Peyer's patch (tissue), 4 donors: ENCODE measurements at regions not wholly inside any gene's neighbourhood (a gene's known extent, or its start where the extent isn't known, plus 50 kb on each side); places are given as distances from the start of the nearest gene placed in this dataset.
A peak's percentile ranks its signal among the peaks of the same experiment; 100 is the strongest.

Experiments
- DNase-seq, 3 donors: peaks; one replicate each; pipeline ENCODE4 v3.0.0-alpha.2; 2017 to 2019
- H3K27ac ChIP-seq, 4 donors: fragments of 200-600 bp; sonication (generic); one replicate each; pipeline ENCODE4 v1.5.1; 2016 to 2019
- H3K27me3 ChIP-seq, 2 donors: fragments of 200-600 bp; sonication (generic); one replicate each; pipeline ENCODE4 v1.5.1; 2019
- H3K36me3 ChIP-seq, 3 donors: fragments of 200-600 bp; sonication (generic); one replicate each; pipeline ENCODE4 v1.5.1; 2016 to 2019
- H3K4me1 ChIP-seq, 4 donors: fragments of 200-600 bp; sonication (generic); one replicate each; pipeline ENCODE4 v1.5.1; 2016 to 2019
- H3K4me3 ChIP-seq, 4 donors: fragments of 200-600 bp; sonication (generic); 1 replicate in 3 of 4; 2 replicates in 1 of 4; pipeline ENCODE4 v1.5.1; 2016 to 2019; ENCODE audit warnings: mild to moderate bottlenecking in 1 of 4
- H3K9me3 ChIP-seq, 4 donors: fragments of 200-600 bp; sonication (generic); one replicate each; pipeline ENCODE4 v1.5.1; 2016 to 2019; ENCODE audit warnings: mild to moderate bottlenecking in 1 of 4
- POLR2A ChIP-seq, 2 donors: fragments of 450-650 bp; IDR thresholded peaks; one replicate each; pipeline ENCODE4 v1.5.1; 2017; ENCODE audit warnings: antibody characterized with exemption in 2 of 2, mild to moderate bottlenecking in 2 of 2, moderate library complexity in 2 of 2
- TF ChIP-seq, protein P1 (sequence below), 6 experiments: fragments of 450-650 bp in 4 of 6; fragments of 200-600 bp in 2 of 6; sonication (generic) in 1 of 6; IDR thresholded peaks; one replicate each; pipeline ENCODE4 v1.5.1; 2017 to 2019; ENCODE audit warnings: antibody characterized with exemption in 6 of 6, mild to moderate bottlenecking in 3 of 6, moderate library complexity in 1 of 6

DNA sequence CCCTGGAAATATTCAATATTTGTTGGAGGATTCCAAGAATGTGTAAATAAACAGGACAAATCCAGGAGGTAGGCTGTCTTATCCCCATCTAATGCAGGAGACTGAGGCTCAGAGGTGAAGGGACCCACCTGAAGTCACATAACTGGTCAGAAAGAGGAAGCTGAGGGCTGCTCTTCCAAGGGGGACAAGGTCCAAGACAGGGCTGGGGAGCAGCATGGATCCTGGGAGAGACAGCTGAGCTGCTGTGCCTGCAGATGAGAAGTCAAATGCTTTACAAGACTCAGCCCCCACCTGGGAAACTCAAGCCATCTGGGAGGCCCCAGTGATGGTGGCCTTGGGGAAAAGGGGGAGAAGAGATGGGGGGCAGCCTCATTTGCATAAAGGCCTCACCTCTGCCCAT is 224.4 kb downstream of the PTPRU start:
- Histone ChIP-seq H3K4me1 (no peaks in the 10 kb centered on the region), H3K36me3 (no peaks in the 10 kb centered on the region), H3K9me3 (peaks cover 0 to 4% (median 0%) of the 10 kb centered on the region in 4 donors), H3K4me3 (no peak overlapping the region), H3K27ac (no peak overlapping the region), H3K27me3 (no peaks in the 10 kb centered on the region)
- DNase-seq: no peak
- TF ChIP-seq POLR2A (IDR thresholded peaks at IDR 0.05): no peak
- TF ChIP-seq, protein P1, sequence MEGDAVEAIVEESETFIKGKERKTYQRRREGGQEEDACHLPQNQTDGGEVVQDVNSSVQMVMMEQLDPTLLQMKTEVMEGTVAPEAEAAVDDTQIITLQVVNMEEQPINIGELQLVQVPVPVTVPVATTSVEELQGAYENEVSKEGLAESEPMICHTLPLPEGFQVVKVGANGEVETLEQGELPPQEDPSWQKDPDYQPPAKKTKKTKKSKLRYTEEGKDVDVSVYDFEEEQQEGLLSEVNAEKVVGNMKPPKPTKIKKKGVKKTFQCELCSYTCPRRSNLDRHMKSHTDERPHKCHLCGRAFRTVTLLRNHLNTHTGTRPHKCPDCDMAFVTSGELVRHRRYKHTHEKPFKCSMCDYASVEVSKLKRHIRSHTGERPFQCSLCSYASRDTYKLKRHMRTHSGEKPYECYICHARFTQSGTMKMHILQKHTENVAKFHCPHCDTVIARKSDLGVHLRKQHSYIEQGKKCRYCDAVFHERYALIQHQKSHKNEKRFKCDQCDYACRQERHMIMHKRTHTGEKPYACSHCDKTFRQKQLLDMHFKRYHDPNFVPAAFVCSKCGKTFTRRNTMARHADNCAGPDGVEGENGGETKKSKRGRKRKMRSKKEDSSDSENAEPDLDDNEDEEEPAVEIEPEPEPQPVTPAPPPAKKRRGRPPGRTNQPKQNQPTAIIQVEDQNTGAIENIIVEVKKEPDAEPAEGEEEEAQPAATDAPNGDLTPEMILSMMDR (IDR thresholded peaks at IDR 0.05): no peak

DNA sequence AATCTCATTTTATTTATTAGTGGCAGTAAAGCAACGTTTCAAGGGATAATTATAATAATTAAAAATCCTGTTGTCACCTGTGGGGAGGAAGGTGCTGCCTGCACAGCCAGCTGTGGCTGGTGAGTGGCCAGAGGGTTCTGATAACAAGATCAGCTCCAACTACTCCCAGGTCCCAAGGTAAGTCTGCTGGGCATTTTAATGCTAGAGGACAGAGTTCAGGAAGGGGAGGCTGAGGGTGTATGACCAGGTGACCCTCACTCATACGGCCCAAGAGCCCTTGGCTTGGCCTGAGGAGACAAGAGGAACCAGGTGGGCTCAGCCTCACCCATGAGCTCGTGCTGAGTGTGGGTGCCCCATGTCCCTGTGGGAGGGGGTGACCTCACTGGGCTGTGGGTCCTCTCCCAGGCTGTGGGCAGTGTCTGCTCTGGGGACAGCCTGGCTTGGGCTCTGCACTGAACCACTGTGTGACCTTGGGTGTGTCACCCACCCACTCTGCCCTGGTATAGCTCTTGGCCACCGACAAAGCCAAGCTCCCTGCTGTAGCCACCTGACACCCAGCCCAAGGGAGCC is 223.8 kb downstream of the PTPRU start:
- no peaks in the 10 kb centered on the region for H3K4me1 ChIP-seq
- no peaks in the 10 kb centered on the region for H3K27me3 ChIP-seq
- H3K27ac ChIP-seq: no peak overlapping the region
- peak in 2 of 3 donors; percentile 33 for DNase-seq
- H3K36me3 ChIP-seq: no peaks in the 10 kb centered on the region
- H3K4me3 ChIP-seq: no peak overlapping the region
- H3K9me3 ChIP-seq: peaks cover 0 to 4% (median 0%) of the 10 kb centered on the region in 4 donors
- no peak for TF ChIP-seq POLR2A (IDR thresholded peaks at IDR 0.05)
- TF ChIP-seq, protein P1 (IDR thresholded peaks at IDR 0.05): no peak

DNA sequence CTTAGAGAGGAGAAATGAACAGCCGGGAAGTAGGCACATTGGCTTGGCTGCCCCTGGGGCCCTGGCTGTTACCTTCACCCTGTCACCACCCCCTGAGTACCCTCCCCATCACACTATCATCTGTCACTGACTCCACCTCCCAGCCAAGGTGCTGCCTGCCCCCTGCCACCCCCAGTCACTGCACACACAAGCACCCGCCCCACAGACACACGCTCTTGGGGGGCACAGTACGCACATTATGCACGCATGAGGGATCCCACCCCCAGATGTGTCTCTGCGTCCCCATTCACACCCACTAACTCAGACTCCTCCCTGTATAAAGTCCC is 223.3 kb downstream of the PTPRU start:
- Histone ChIP-seq H3K9me3 (no peaks in the 10 kb centered on the region), H3K27me3 (no peaks in the 10 kb centered on the region), H3K4me3 (no peak overlapping the region), H3K4me1 (no peaks in the 10 kb centered on the region), H3K27ac (no peak overlapping the region), H3K36me3 (no peaks in the 10 kb centered on the region)
- no peak for TF ChIP-seq POLR2A (IDR thresholded peaks at IDR 0.05)
- TF ChIP-seq, protein P1 (IDR thresholded peaks at IDR 0.05): no peak
- DNase-seq: peak in 1 of 3 donors; percentile 11

DNA sequence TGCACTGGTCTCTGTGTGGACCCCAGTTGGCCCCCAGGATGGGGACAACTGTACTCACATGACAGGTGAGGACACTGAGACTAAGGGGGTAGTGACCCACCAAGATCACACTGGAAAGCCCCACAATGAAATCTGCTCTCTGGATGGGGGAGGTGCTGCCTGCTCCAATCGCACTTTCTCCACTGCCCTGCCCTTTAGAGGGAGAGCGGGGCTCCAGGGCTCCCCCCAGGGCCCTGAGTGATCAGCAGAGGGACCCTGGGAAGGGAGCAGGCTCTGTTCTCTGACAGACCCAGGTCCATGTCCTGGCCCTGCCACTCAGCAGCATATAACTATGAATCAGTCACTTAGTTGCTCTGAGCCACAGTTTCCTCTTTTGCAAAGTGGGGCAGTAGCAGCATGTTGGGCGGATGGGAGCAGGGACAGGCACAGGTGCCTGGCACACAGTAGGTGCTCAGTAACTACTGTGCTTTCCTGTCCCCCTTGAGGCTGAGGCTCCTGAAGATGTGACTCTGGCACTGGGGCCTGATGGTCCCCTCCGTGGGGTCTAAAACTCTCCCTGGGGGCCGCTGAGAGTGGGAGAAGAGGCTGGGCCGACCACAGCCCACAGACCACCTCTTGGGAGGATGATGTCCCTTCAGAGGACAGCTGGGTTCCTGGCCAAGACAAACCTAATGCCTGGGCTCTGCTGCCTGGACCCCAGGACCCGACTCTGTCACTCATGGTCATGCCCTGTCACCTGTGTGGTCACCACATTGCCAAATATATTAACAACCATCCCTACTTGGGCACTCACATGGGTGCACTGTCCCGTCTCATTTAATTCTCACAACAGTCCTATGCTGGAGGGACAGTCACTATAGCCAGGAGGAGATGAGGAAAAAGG is 222.7 kb downstream of the PTPRU start:
- DNase-seq: no peak
- Histone ChIP-seq H3K4me1 (no peaks in the 10 kb centered on the region), H3K36me3 (no peaks in the 10 kb centered on the region), H3K27ac (no peak overlapping the region), H3K4me3 (no peak overlapping the region), H3K9me3 (no peaks in the 10 kb centered on the region), H3K27me3 (no peaks in the 10 kb centered on the region)
- TF ChIP-seq, protein P1 (IDR thresholded peaks at IDR 0.05): no peak
- no peak for TF ChIP-seq POLR2A (IDR thresholded peaks at IDR 0.05)

DNA sequence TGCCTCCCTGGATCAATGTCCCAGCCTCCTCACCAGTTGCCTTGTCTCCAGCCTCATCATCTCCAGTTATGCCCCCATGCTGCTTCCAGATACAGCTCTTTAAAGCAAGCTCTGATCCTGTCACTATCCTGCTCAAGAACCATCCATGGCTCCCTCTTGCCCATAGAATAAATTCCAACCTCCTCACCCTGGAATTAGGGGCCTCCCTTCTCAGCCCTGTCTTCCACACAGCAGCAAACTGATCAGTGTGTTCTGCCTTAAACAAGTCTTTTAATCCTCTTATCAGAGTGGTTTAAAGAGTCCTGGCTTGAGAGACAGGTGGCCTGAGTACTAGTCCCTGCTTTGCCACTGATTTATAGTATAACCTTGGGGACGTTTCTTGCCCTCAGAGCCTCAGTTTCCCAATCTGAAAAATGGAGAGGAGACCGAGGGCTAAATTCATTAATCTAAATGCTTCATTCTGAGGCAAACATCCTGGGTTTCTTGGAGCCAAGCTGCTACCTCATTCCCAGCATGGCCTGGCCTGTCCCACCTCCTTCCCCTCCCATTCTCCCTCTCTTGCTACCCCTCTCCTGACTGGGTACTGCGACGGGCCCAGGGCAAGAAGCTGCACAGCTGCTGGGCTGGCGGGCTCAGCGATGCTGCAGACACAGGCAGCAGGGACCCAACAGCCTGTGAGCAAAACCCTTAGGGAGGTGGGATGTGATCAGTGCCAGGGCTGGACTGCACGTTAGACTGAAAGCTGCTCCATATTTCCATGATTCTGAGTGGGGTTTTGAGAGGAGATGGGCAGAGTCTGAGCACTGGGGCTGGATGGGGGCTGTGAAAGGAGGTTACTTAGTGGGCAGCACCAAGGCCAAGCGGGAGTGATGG is 221.4 kb downstream of the PTPRU start:
- no peak for DNase-seq
- no peaks in the 10 kb centered on the region for H3K27me3 ChIP-seq

More for the DNA sequence above, 221.4 kb downstream of the PTPRU start:
- Histone ChIP-seq H3K4me3 (no peak overlapping the region), H3K27ac (no peak overlapping the region), H3K4me1 (no peaks in the 10 kb centered on the region), H3K9me3 (no peaks in the 10 kb centered on the region), H3K36me3 (no peaks in the 10 kb centered on the region)
- TF ChIP-seq POLR2A (IDR thresholded peaks at IDR 0.05): no peak
- TF ChIP-seq, protein P1 (IDR thresholded peaks at IDR 0.05): no peak
